Activated CD8-positive, alpha-beta T cell treated with anti-CD3 and anti-CD28 coated beads for 36 hours (primary cell): ENCODE measurements at regions not wholly inside any gene's neighbourhood (a gene's known extent, or its start where the extent isn't known, plus 50 kb on each side); places are given as distances from the start of the nearest gene placed in this dataset.

Source experiments
- ATAC-seq: fragments of 200-7000 bp; cut with Tn5 transposase; one replicate; pipeline ENCODE4 v1.10.0; 2021; ENCODE audit warnings: mild to moderate bottlenecking, moderate library complexity
- CTCF ChIA-PET: fragments of 350-600 bp; sonication (Branson Sonifier 250); formaldehyde crosslinking; loops from one replicate; lab custom pipeline; 2021; ENCODE audit warnings: antibody characterized with exemption; lab: Charles Lee
- POLR2A ChIA-PET: fragments of 350-600 bp; sonication (Branson Sonifier 250); formaldehyde crosslinking; loops from one replicate; lab custom pipeline; 2021; ENCODE audit warnings: antibody characterized with exemption; lab: Charles Lee
- DNase-seq: peaks from one replicate; pipeline ENCODE4 v3.0.0-alpha.2; 2020
- H3K27ac Mint-ChIP-seq: one replicate; pipeline ENCODE4 v1.8.0; 2021; ENCODE audit warnings: mild to moderate bottlenecking, mixed read lengths
- H3K27me3 Mint-ChIP-seq: one replicate; pipeline ENCODE4 v1.8.0; 2021; ENCODE audit warnings: mixed read lengths
- H3K36me3 Mint-ChIP-seq: one replicate; pipeline ENCODE4 v1.8.0; 2021; ENCODE audit warnings: low read depth, mixed read lengths
- H3K4me1 Mint-ChIP-seq: one replicate; pipeline ENCODE4 v1.8.0; 2021; ENCODE audit warnings: low read depth, mixed read lengths
- H3K4me3 Mint-ChIP-seq: one replicate; pipeline ENCODE4 v1.8.0; 2021; ENCODE audit warnings: mild to moderate bottlenecking, moderate library complexity, mixed read lengths
- H3K9me3 Mint-ChIP-seq: one replicate; pipeline ENCODE4 v1.8.0; 2021; ENCODE audit warnings: mixed read lengths
- intact Hi-C: fragments of 100-400 bp; cut with micrococcal nuclease; formaldehyde crosslinking; loops from one replicate; pipeline ENCODE4 v1.10.0; 2022
- TF ChIP-seq, protein P1 (sequence below): fragments of 200-600 bp; IDR thresholded peaks from one replicate; pipeline ENCODE4 v1.8.0; 2022; ENCODE audit warnings: antibody characterized with exemption, mild to moderate bottlenecking

DNA sequence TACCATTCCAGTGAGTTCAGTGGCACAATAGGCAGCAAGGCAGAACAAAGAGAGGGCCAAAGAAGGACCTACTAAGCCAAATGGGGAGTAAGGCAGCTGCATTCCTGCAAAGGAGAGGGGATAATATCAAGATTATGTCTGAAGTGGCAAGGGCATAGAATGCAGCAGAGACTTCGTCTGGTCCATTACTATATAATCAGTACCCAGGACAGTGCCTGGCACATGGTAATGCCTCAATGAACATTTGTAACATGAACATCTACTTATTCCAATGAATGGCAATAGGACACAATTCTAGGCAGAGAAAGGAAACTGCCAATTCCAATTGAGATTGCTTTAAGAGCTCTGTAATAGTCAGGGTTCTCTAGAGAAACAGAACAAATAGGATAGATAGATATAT lies 82.1 kb upstream of the STAC start:
- DNase-seq (no peak), ATAC-seq (no peak)
- POLR2A ChIA-PET: no interaction called here
- no peaks in the 10 kb centered on the region for H3K36me3 Mint-ChIP-seq
- CTCF ChIA-PET: no interaction called here
- H3K4me3 Mint-ChIP-seq: no peak overlapping the region
- TF ChIP-seq, protein P1, sequence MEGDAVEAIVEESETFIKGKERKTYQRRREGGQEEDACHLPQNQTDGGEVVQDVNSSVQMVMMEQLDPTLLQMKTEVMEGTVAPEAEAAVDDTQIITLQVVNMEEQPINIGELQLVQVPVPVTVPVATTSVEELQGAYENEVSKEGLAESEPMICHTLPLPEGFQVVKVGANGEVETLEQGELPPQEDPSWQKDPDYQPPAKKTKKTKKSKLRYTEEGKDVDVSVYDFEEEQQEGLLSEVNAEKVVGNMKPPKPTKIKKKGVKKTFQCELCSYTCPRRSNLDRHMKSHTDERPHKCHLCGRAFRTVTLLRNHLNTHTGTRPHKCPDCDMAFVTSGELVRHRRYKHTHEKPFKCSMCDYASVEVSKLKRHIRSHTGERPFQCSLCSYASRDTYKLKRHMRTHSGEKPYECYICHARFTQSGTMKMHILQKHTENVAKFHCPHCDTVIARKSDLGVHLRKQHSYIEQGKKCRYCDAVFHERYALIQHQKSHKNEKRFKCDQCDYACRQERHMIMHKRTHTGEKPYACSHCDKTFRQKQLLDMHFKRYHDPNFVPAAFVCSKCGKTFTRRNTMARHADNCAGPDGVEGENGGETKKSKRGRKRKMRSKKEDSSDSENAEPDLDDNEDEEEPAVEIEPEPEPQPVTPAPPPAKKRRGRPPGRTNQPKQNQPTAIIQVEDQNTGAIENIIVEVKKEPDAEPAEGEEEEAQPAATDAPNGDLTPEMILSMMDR: no peak
- no peaks in the 10 kb centered on the region for H3K9me3 Mint-ChIP-seq
- H3K27ac Mint-ChIP-seq: no peak overlapping the region
- intact Hi-C loops: no loop called here
- H3K4me1 Mint-ChIP-seq: no peaks in the 10 kb centered on the region
- no peaks in the 10 kb centered on the region for H3K27me3 Mint-ChIP-seq

DNA sequence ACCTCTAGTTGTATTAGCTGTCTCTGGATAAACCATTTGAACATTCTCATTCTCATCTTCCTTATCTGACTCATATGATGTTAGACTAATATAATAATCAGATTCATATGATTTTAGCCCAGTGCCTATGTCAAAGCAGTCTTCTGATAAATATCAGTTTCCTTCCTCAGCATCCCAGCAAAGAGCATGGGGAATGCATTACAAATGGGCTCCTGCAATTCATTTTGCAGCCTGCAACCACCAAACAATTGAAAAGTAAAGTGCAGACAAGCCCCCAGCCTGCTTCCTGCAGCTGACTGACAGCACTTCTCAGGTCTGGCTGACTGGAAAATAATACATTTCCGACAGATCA lies 78.2 kb upstream of the STAC start:
- ChIA-PET CTCF (no interaction called here), POLR2A (no interaction called here)
- Mint-ChIP-seq H3K27me3 (no peaks in the 10 kb centered on the region), H3K36me3 (no peaks in the 10 kb centered on the region), H3K27ac (no peak overlapping the region), H3K9me3 (no peaks in the 10 kb centered on the region), H3K4me1 (no peaks in the 10 kb centered on the region), H3K4me3 (no peak overlapping the region)
- TF ChIP-seq, protein P1: no peak
- ATAC-seq (no peak), DNase-seq (no peak)
- intact Hi-C loops: no loop called here

DNA sequence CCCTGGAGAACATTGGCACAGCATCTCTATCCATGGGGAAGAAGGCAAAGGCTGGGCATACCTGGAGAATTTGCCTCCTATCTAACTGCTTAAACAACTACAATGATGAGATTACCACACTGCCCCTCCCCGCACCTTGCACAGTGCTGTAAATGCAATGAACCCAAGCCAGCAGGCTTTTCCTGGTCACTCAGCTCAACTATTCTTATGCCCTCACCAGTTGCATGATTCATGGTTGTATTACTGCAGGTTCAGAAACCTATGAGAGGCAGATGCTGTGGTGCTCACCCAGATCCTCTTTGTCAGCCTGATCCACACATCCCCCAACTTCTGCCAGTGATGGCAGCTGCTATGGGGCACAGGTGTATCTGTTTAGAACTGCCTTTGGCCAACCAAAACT lies 77.7 kb upstream of the STAC start:
- intact Hi-C loops: no loop called here
- Mint-ChIP-seq H3K36me3 (no peaks in the 10 kb centered on the region), H3K4me3 (no peak overlapping the region), H3K27ac (no peak overlapping the region), H3K4me1 (no peaks in the 10 kb centered on the region), H3K9me3 (no peaks in the 10 kb centered on the region), H3K27me3 (no peaks in the 10 kb centered on the region)
- no peak for DNase-seq
- TF ChIP-seq, protein P1: no peak
- no peak for ATAC-seq
- ChIA-PET CTCF (no interaction called here), POLR2A (no interaction called here)

DNA sequence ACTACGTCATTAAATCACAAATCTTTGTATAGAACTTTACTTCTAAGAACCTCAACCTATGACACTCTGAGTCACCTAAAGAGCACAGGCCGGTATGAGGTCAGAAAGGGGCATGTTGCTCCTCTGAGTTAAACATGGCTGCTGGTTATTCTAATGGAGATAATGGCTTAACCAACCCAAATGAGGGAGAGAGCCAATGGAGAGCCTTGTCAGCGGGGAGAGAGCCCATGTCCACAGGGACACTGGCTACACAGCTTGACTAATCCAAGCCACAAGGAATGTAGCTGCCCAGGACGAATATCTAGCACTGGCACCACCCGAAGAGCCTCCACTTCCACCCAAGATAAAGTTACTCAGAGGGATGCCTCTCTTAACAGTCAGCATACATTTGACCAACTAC lies 77.0 kb upstream of the STAC start:
- Mint-ChIP-seq H3K4me3 (no peak overlapping the region), H3K27me3 (no peaks in the 10 kb centered on the region), H3K27ac (no peak overlapping the region), H3K36me3 (no peaks in the 10 kb centered on the region), H3K4me1 (no peaks in the 10 kb centered on the region), H3K9me3 (no peaks in the 10 kb centered on the region)
- ChIA-PET CTCF (no interaction called here), POLR2A (no interaction called here)
- TF ChIP-seq, protein P1: no peak
- intact Hi-C loops: no loop called here
- DNase-seq (no peak), ATAC-seq (no peak)

DNA sequence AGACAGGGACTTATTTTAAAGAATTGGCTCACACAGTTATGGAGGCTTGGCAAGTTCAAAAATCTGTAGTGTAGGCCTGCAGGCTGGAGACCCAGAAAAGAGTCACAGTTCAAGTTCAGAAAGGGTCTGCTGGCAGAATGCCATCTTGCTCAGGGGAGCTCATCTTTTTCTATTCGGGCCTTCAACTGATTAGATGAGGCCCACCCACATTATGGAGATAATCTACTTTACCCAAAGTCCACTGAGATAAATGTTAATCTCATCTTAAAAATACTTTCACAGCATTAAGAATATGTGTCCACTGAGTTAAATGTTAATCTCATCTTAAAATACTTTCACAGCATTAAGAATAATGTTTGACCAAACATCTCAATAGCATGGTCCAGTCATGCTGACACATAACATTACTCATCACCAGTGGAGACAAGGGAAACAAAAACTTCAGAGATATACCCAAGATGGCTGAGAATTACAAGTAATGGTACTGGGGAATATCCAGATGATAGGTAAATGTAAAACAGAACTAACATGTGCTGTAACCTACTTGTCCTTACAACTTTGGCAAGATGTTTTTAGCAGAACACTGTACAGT lies 74.3 kb upstream of the STAC start:
- H3K27me3 Mint-ChIP-seq: no peaks in the 10 kb centered on the region
- ChIA-PET CTCF (no interaction called here), POLR2A (no interaction called here)
- no peaks in the 10 kb centered on the region for H3K36me3 Mint-ChIP-seq
- TF ChIP-seq, protein P1: no peak
- H3K4me3 Mint-ChIP-seq: no peak overlapping the region
- ATAC-seq: no peak
- no peak overlapping the region for H3K27ac Mint-ChIP-seq
- H3K4me1 Mint-ChIP-seq: no peaks in the 10 kb centered on the region
- intact Hi-C loops: no loop called here
- no peaks in the 10 kb centered on the region for H3K9me3 Mint-ChIP-seq
- no peak for DNase-seq
